Natural killer cell (primary cell): ENCODE measurements at regions not wholly inside any gene's neighbourhood (a gene's known extent, or its start where the extent isn't known, plus 50 kb on each side); places are given as distances from the start of the nearest gene placed in this dataset.

ENCODE experiments used
- ATAC-seq, 3 donors: fragments of 150-1000 bp in 2 of 3; fragments of 200-7000 bp in 1 of 3; cut with Tn5 transposase; 1 replicate in 1 of 3; 2 replicates in 2 of 3; pipeline ENCODE4 v1.10.0; 2021; ENCODE audit warnings: mild to moderate bottlenecking in 2 of 3, moderate library complexity in 2 of 3
- DNase-seq, 2 donors: peaks; one replicate each; pipeline versions ENCODE4 v3.0.0 to v3.0.0-alpha.2; 2013 to 2021; ENCODE audit warnings: mixed read lengths in 1 of 2
- H3K27ac ChIP-seq: one replicate; pipeline ENCODE4 v1.5.1; 2013; ENCODE audit warnings: mild to moderate bottlenecking, low read length
- H3K27me3 ChIP-seq: one replicate; pipeline ENCODE4 v1.6.1; 2013; ENCODE audit warnings: low read length; ENCODE audit not compliant: control insufficient read depth, insufficient read depth
- H3K36me3 ChIP-seq: one replicate; pipeline ENCODE4 v1.6.1; 2013; ENCODE audit warnings: low read length; ENCODE audit not compliant: control insufficient read depth, insufficient read depth
- H3K4me1 ChIP-seq: one replicate; pipeline ENCODE4 v1.6.1; 2013; ENCODE audit warnings: low read length; ENCODE audit not compliant: control insufficient read depth, insufficient read depth
- H3K4me3 ChIP-seq: one replicate; pipeline ENCODE4 v1.5.1; 2013; ENCODE audit warnings: low read length
- H3K9me3 ChIP-seq: one replicate; pipeline ENCODE4 v1.6.1; 2013; ENCODE audit warnings: low read length; ENCODE audit not compliant: control insufficient read depth, insufficient read depth
- H3K27ac Mint-ChIP-seq, 2 donors: one replicate each; pipeline ENCODE4 v1.8.0; 2022; ENCODE audit warnings: mild to moderate bottlenecking in 2 of 2, mixed read lengths in 2 of 2, moderate library complexity in 1 of 2
- H3K27me3 Mint-ChIP-seq, 2 donors: one replicate each; pipeline ENCODE4 v1.8.0; 2022; ENCODE audit warnings: low read depth in 2 of 2, mixed read lengths in 2 of 2
- H3K36me3 Mint-ChIP-seq: one replicate; pipeline ENCODE4 v1.8.0; 2022; ENCODE audit warnings: mixed read lengths
- H3K4me1 Mint-ChIP-seq, 2 donors: one replicate each; pipeline ENCODE4 v1.8.0; 2022; ENCODE audit warnings: mixed read lengths in 2 of 2
- H3K4me3 Mint-ChIP-seq: one replicate; pipeline ENCODE4 v1.8.0; 2022; ENCODE audit warnings: mild to moderate bottlenecking, moderate library complexity, mixed read lengths
- H3K9me3 Mint-ChIP-seq, 2 donors: one replicate each; pipeline ENCODE4 v1.8.0; 2022; ENCODE audit warnings: mixed read lengths in 2 of 2
- WGBS: methylation state at CpG from one replicate; pipeline ENCODE4 v1.1.7; 2013; ENCODE audit warnings: missing lambda C conversion rate; ENCODE audit not compliant: insufficient coverage; 5-methylcytosine and 5-hydroxymethylcytosine counted together
- intact Hi-C: fragments of 100-400 bp; cut with micrococcal nuclease; formaldehyde crosslinking; loops from one replicate; pipeline ENCODE4 v1.14.2; 2022
- TF ChIP-seq, protein P1 (sequence below): fragments of 200-600 bp; IDR thresholded peaks from one replicate; pipeline ENCODE4 v1.8.0; 2022; ENCODE audit warnings: antibody characterized with exemption

DNA sequence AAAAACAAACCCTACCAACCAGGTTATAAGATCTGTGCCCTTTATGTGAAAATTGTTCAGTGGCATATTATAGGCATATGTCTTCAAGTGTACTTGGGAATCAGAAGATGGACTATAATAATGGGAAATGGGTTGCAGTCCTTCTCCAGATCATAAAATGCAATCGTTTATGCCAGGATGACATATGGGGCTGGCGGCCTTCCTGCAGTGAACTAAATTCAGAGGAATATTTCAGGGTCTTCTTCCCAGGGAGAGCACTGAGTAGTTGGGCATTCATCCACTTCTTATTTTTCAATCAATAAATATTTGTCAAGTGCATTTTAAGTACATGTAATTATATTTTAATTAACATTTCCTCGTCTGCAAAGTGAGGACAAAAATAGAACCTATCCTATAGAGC, 176.2 kb upstream of the CNR1 start:
- Histone ChIP-seq H3K27me3 (no peaks in the 10 kb centered on the region), H3K9me3 (no peaks in the 10 kb centered on the region), H3K4me1 (no peaks in the 10 kb centered on the region), H3K36me3 (no peaks in the 10 kb centered on the region), H3K27ac (no peak overlapping the region), H3K4me3 (no peak overlapping the region)
- H3K27me3 Mint-ChIP-seq = no peaks in the 10 kb centered on the region
- no peaks in the 10 kb centered on the region for H3K36me3 Mint-ChIP-seq
- H3K4me1 Mint-ChIP-seq = no peaks in the 10 kb centered on the region
- TF ChIP-seq, protein P1, sequence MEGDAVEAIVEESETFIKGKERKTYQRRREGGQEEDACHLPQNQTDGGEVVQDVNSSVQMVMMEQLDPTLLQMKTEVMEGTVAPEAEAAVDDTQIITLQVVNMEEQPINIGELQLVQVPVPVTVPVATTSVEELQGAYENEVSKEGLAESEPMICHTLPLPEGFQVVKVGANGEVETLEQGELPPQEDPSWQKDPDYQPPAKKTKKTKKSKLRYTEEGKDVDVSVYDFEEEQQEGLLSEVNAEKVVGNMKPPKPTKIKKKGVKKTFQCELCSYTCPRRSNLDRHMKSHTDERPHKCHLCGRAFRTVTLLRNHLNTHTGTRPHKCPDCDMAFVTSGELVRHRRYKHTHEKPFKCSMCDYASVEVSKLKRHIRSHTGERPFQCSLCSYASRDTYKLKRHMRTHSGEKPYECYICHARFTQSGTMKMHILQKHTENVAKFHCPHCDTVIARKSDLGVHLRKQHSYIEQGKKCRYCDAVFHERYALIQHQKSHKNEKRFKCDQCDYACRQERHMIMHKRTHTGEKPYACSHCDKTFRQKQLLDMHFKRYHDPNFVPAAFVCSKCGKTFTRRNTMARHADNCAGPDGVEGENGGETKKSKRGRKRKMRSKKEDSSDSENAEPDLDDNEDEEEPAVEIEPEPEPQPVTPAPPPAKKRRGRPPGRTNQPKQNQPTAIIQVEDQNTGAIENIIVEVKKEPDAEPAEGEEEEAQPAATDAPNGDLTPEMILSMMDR = no peak
- intact Hi-C loops = no loop called here
- H3K27ac Mint-ChIP-seq = no peak overlapping the region
- no peaks in the 10 kb centered on the region for H3K9me3 Mint-ChIP-seq
- DNase-seq (no peak), ATAC-seq (no peak)
- WGBS = 94% methylated on average over 2 of the region's 3 CpGs
- H3K4me3 Mint-ChIP-seq = no peak overlapping the region

DNA sequence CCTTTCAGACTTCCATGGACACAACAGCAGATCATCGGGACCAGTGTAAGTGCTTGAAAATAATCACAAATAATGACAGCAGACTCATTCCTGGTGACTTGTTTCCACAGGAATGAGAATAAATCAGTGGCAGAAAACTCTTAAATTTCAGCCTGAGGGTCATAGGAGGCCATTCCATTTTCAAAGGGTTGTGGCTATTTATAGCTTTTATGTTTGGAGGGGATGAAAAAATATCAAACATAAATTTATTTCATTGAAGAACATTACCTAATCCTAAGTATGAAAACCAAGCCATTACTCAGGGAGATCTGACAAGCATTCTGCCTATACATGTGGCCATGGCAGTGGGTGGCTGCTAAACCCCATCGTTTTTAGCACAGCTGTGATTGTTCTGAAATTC, 173.6 kb upstream of the CNR1 start:
- Histone ChIP-seq H3K4me3 (no peak overlapping the region), H3K4me1 (no peaks in the 10 kb centered on the region)

DNA sequence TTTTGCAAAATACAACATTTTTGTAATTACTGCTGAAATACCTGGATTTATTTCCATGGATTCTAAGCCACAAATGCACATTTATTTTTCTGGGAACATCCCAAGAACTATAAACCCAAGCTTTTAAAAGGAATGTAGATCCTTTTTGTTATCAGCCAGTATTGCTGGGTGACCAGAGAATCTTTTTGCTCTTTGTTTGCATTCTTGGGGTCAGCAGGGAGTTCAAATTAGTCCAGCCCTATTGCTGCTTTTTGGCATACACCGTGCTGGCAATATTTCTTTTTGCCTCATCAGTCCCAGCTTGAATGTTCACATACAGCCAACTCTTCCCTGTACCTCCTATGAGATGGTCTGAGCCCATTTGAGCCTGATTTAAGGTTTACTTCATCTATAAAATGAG, 155.2 kb upstream of the CNR1 start:
- intact Hi-C loops = no loop called here
- TF ChIP-seq, protein P1 = no peak
- Mint-ChIP-seq H3K36me3 (no peaks in the 10 kb centered on the region), H3K9me3 (peaks cover 0 to 3% of the 10 kb centered on the region in 2 donors), H3K27me3 (peaks cover 0 to 3% of the 10 kb centered on the region in 2 donors), H3K27ac (no peak overlapping the region), H3K4me3 (no peak overlapping the region), H3K4me1 (no peaks in the 10 kb centered on the region)
- Histone ChIP-seq H3K36me3 (no peaks in the 10 kb centered on the region), H3K4me3 (no peak overlapping the region), H3K27ac (no peak overlapping the region), H3K9me3 (no peaks in the 10 kb centered on the region), H3K4me1 (no peaks in the 10 kb centered on the region), H3K27me3 (peaks cover 1% of the 10 kb centered on the region)
- no peak for ATAC-seq
- 58% methylated on average over 1 of the region's 1 CpG for WGBS
- no peak for DNase-seq

More for the DNA sequence above, 173.6 kb upstream of the CNR1 start:
- Mint-ChIP-seq H3K27ac (no peak overlapping the region), H3K4me1 (no peaks in the 10 kb centered on the region), H3K4me3 (no peak overlapping the region), H3K27me3 (no peaks in the 10 kb centered on the region), H3K36me3 (no peaks in the 10 kb centered on the region), H3K9me3 (peaks cover 0 to 4% of the 10 kb centered on the region in 2 donors)
- H3K27ac ChIP-seq = no peak overlapping the region
- no peaks in the 10 kb centered on the region for H3K36me3 ChIP-seq
- intact Hi-C loops = no loop called here
- H3K27me3 ChIP-seq = no peaks in the 10 kb centered on the region
- ATAC-seq = no peak
- no peak for DNase-seq
- 79% methylated on average over 2 of the region's 2 CpGs for WGBS
- TF ChIP-seq, protein P1 = no peak
- H3K9me3 ChIP-seq = no peaks in the 10 kb centered on the region

DNA sequence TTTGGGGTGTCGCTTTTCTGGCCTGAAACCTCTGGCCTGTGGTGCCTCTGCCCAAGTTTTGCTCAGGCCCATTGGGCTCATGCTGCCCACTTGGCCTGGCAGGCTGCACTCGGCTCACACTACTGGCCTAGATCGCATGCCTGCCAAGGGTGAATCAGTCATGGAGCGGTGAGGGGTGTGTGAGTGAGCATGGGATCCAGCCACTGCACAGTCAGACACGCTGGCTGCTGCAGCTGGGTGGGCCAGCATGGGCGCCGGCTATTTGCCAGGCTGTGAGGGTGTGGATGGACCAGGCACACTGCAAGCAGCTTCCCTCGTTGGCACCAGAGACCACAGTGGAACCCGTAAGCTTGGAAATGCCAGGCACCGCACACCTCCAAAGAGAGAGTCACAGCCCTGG, 145.4 kb upstream of the CNR1 start:
- Mint-ChIP-seq H3K9me3 (no peaks in the 10 kb centered on the region), H3K27ac (no peak overlapping the region), H3K4me1 (no peaks in the 10 kb centered on the region), H3K4me3 (no peak overlapping the region), H3K27me3 (no peaks in the 10 kb centered on the region), H3K36me3 (no peaks in the 10 kb centered on the region)
- 92% methylated on average over 10 of the region's 10 CpGs for WGBS
- Histone ChIP-seq H3K36me3 (no peaks in the 10 kb centered on the region), H3K9me3 (peaks cover 3% of the 10 kb centered on the region), H3K4me1 (no peaks in the 10 kb centered on the region), H3K4me3 (no peak overlapping the region), H3K27me3 (no peaks in the 10 kb centered on the region), H3K27ac (no peak overlapping the region)
- TF ChIP-seq, protein P1 = no peak
- ATAC-seq (no peak), DNase-seq (no peak)
- intact Hi-C loops = no loop called here
